ENCODE measurements at regions not wholly inside any gene's neighbourhood (a gene's known extent, or its start where the extent isn't known, plus 50 kb on each side); places are given as distances from the start of the nearest gene placed in this dataset.

GRCh38 chr2:81984969-81985637, 1680.6 kb upstream of the LRRTM1 start:
- no peak for DNase-seq
- H3K27ac ChIP-seq (ENCODE audit: low read length), result no peak overlapping the region
- no peaks in the 10 kb centered on the region for H3K36me3 ChIP-seq (ENCODE audit: control insufficient read depth, insufficient read depth, low read length)
- H3K9me3 ChIP-seq (replicated peaks; ENCODE audit: control insufficient read depth, low read depth, low read length), result no peaks in the 10 kb centered on the region
- H3K4me1 ChIP-seq (ENCODE audit: control insufficient read depth, insufficient read depth, low read length), result no peaks in the 10 kb centered on the region
- no peaks in the 10 kb centered on the region for H3K27me3 ChIP-seq (ENCODE audit: control insufficient read depth, insufficient read depth, low read length)
- H3K4me3 ChIP-seq (ENCODE audit: low read length), result no peak overlapping the region
- whole genome bisulfite sequencing (ENCODE audit: insufficient coverage), result 95% methylated on average over 28 of the region's 33 CpGs

- no peak overlapping the region for H3K27ac ChIP-seq (ENCODE audit: low read length)
- H3K36me3 ChIP-seq (ENCODE audit: control insufficient read depth, insufficient read depth, low read length), result no peaks in the 10 kb centered on the region
- WGBS (ENCODE audit: insufficient coverage), result no CpG with 5 or more reads among the region's 3 CpGs
- H3K9me3 ChIP-seq (replicated peaks; ENCODE audit: control insufficient read depth, low read depth, low read length), result no peaks in the 10 kb centered on the region
- H3K4me1 ChIP-seq (ENCODE audit: control insufficient read depth, insufficient read depth, low read length), result no peaks in the 10 kb centered on the region
- no peaks in the 10 kb centered on the region for H3K27me3 ChIP-seq (ENCODE audit: control insufficient read depth, insufficient read depth, low read length)
- no peak for DNase-seq
- no peak overlapping the region for H3K4me3 ChIP-seq (ENCODE audit: low read length)
Measured at GRCh38 chr2:81981585-81981984, 1677.0 kb upstream of the LRRTM1 start.

- H3K36me3 ChIP-seq (ENCODE audit: control insufficient read depth, insufficient read depth, low read length), result no peaks in the 10 kb centered on the region
- no peak overlapping the region for H3K4me3 ChIP-seq (ENCODE audit: low read length)
- no peak for DNase-seq
- H3K4me1 ChIP-seq (ENCODE audit: control insufficient read depth, insufficient read depth, low read length), result no peaks in the 10 kb centered on the region
- no peaks in the 10 kb centered on the region for H3K27me3 ChIP-seq (ENCODE audit: control insufficient read depth, insufficient read depth, low read length)
- WGBS (ENCODE audit: insufficient coverage), result 50% methylated on average over 1 of the region's 3 CpGs
- H3K9me3 ChIP-seq (replicated peaks; ENCODE audit: control insufficient read depth, low read depth, low read length), result no peaks in the 10 kb centered on the region
- H3K27ac ChIP-seq (ENCODE audit: low read length), result no peak overlapping the region
Measured at GRCh38 chr2:81979086-81979485, 1674.5 kb upstream of the LRRTM1 start.

- Histone ChIP-seq H3K36me3 (ENCODE audit: control insufficient read depth, insufficient read depth, low read length) (no peaks in the 10 kb centered on the region), H3K9me3 (replicated peaks; ENCODE audit: control insufficient read depth, low read depth, low read length) (no peaks in the 10 kb centered on the region), H3K27me3 (ENCODE audit: control insufficient read depth, insufficient read depth, low read length) (no peaks in the 10 kb centered on the region), H3K4me3 (ENCODE audit: low read length) (no peak overlapping the region), H3K4me1 (ENCODE audit: control insufficient read depth, insufficient read depth, low read length) (no peaks in the 10 kb centered on the region), H3K27ac (ENCODE audit: low read length) (no peak overlapping the region)
- DNase-seq, result peak; percentile 6
- no CpG with 5 or more reads among the region's 1 CpG for WGBS (ENCODE audit: insufficient coverage)
Measured at GRCh38 chr2:81976998-81977397, 1672.4 kb upstream of the LRRTM1 start.

- H3K27me3 ChIP-seq (ENCODE audit: control insufficient read depth, insufficient read depth, low read length), result no peaks in the 10 kb centered on the region
- H3K4me3 ChIP-seq (ENCODE audit: low read length), result no peak overlapping the region
- DNase-seq, result no peak
- H3K9me3 ChIP-seq (replicated peaks; ENCODE audit: control insufficient read depth, low read depth, low read length), result no peaks in the 10 kb centered on the region
- no peaks in the 10 kb centered on the region for H3K36me3 ChIP-seq (ENCODE audit: control insufficient read depth, insufficient read depth, low read length)
- WGBS (ENCODE audit: insufficient coverage), result 86% methylated on average over 1 of the region's 1 CpG
- no peak overlapping the region for H3K27ac ChIP-seq (ENCODE audit: low read length)
- H3K4me1 ChIP-seq (ENCODE audit: control insufficient read depth, insufficient read depth, low read length), result no peaks in the 10 kb centered on the region
Measured at GRCh38 chr2:81974216-81974615, 1669.7 kb upstream of the LRRTM1 start.

- DNase-seq, result peak; percentile 25
Measured at GRCh38 chr2:81942876-81943275, 1638.3 kb upstream of the LRRTM1 start.

GRCh38 chr2:81942136-81942680, 1637.7 kb upstream of the LRRTM1 start:
- H3K9me3 ChIP-seq (replicated peaks; ENCODE audit: control insufficient read depth, low read depth, low read length), result no peaks in the 10 kb centered on the region
- DNase-seq, result peak; percentile 79
- H3K27me3 ChIP-seq (ENCODE audit: control insufficient read depth, insufficient read depth, low read length), result no peaks in the 10 kb centered on the region
- H3K27ac ChIP-seq (ENCODE audit: low read length), result no peak overlapping the region
- no peak overlapping the region for H3K4me3 ChIP-seq (ENCODE audit: low read length)
- H3K36me3 ChIP-seq (ENCODE audit: control insufficient read depth, insufficient read depth, low read length), result no peaks in the 10 kb centered on the region
- H3K4me1 ChIP-seq (ENCODE audit: control insufficient read depth, insufficient read depth, low read length), result peaks cover 4% of the 10 kb centered on the region

More at GRCh38 chr2:81942876-81943275, 1638.3 kb upstream of the LRRTM1 start:
- Histone ChIP-seq H3K4me1 (ENCODE audit: control insufficient read depth, insufficient read depth, low read length) (peaks cover 4% of the 10 kb centered on the region), H3K4me3 (ENCODE audit: low read length) (no peak overlapping the region), H3K27me3 (ENCODE audit: control insufficient read depth, insufficient read depth, low read length) (no peaks in the 10 kb centered on the region), H3K36me3 (ENCODE audit: control insufficient read depth, insufficient read depth, low read length) (no peaks in the 10 kb centered on the region), H3K9me3 (replicated peaks; ENCODE audit: control insufficient read depth, low read depth, low read length) (no peaks in the 10 kb centered on the region), H3K27ac (ENCODE audit: low read length) (no peak overlapping the region)
- no CpG with 5 or more reads among the region's 1 CpG for WGBS (ENCODE audit: insufficient coverage)

GRCh38 chr2:81940266-81940955, 1635.9 kb upstream of the LRRTM1 start:
- Histone ChIP-seq H3K36me3 (ENCODE audit: control insufficient read depth, insufficient read depth, low read length) (no peaks in the 10 kb centered on the region), H3K9me3 (replicated peaks; ENCODE audit: control insufficient read depth, low read depth, low read length) (no peaks in the 10 kb centered on the region), H3K4me1 (ENCODE audit: control insufficient read depth, insufficient read depth, low read length) (peaks cover 4% of the 10 kb centered on the region), H3K27ac (ENCODE audit: low read length) (no peak overlapping the region), H3K4me3 (ENCODE audit: low read length) (no peak overlapping the region), H3K27me3 (ENCODE audit: control insufficient read depth, insufficient read depth, low read length) (no peaks in the 10 kb centered on the region)
- WGBS (ENCODE audit: insufficient coverage), result 40% methylated on average over 1 of the region's 7 CpGs
- DNase-seq, result no peak

GRCh38 chr2:81937944-81938343, 1633.4 kb upstream of the LRRTM1 start:
- WGBS (ENCODE audit: insufficient coverage), result no CpG with 5 or more reads among the region's 1 CpG
- no peaks in the 10 kb centered on the region for H3K36me3 ChIP-seq (ENCODE audit: control insufficient read depth, insufficient read depth, low read length)
- H3K4me3 ChIP-seq (ENCODE audit: low read length), result no peak overlapping the region
- H3K27ac ChIP-seq (ENCODE audit: low read length), result no peak overlapping the region
- H3K9me3 ChIP-seq (replicated peaks; ENCODE audit: control insufficient read depth, low read depth, low read length), result no peaks in the 10 kb centered on the region
- peaks cover 4% of the 10 kb centered on the region for H3K4me1 ChIP-seq (ENCODE audit: control insufficient read depth, insufficient read depth, low read length)
- no peaks in the 10 kb centered on the region for H3K27me3 ChIP-seq (ENCODE audit: control insufficient read depth, insufficient read depth, low read length)
- no peak for DNase-seq

GRCh38 chr2:81903534-81903933, 1599.0 kb upstream of the LRRTM1 start:
- no peak for DNase-seq
- no peaks in the 10 kb centered on the region for H3K9me3 ChIP-seq (replicated peaks; ENCODE audit: control insufficient read depth, low read depth, low read length)
- H3K27me3 ChIP-seq (ENCODE audit: control insufficient read depth, insufficient read depth, low read length), result no peaks in the 10 kb centered on the region
- H3K36me3 ChIP-seq (ENCODE audit: control insufficient read depth, insufficient read depth, low read length), result no peaks in the 10 kb centered on the region
- no peaks in the 10 kb centered on the region for H3K4me1 ChIP-seq (ENCODE audit: control insufficient read depth, insufficient read depth, low read length)
- H3K27ac ChIP-seq (ENCODE audit: low read length), result no peak overlapping the region
- H3K4me3 ChIP-seq (ENCODE audit: low read length), result no peak overlapping the region
- WGBS (ENCODE audit: insufficient coverage), result 50% methylated on average over 1 of the region's 4 CpGs
